HG03378 (cell line): ENCODE measurements at regions not wholly inside any gene's neighbourhood (a gene's known extent, or its start where the extent isn't known, plus 50 kb on each side); places are given as distances from the start of the nearest gene placed in this dataset.
"Not testable (repeated sequence)": the region's sequence is repeated elsewhere in the genome, so short reads cannot be mapped to it uniquely, and the experiment has no call there.

ENCODE experiments used
- ATAC-seq: cut with Tn5 transposase; IDR thresholded peaks from one replicate; pipeline ENCODE4 v1.9.1; 2021; ENCODE audit warnings: mild to moderate bottlenecking, moderate library complexity; ENCODE audit not compliant: unreplicated experiment

GRCh38 chr5:154626876-154627557 lies 128.2 kb upstream of the LARP1 start:
- ATAC-seq: no peak

- ATAC-seq: no peak
Measured at GRCh38 chr5:154625031-154625430, 130.1 kb upstream of the LARP1 start.

- no peak for ATAC-seq
Measured at GRCh38 chr5:154624341-154624740, 130.8 kb upstream of the LARP1 start.

- ATAC-seq: no peak
Measured at GRCh38 chr5:154620411-154620810, 134.8 kb upstream of the LARP1 start.

GRCh38 chr5:154618696-154619095 lies 136.5 kb upstream of the LARP1 start:
- no peak for ATAC-seq

- no peak for ATAC-seq
Measured at GRCh38 chr5:154614595-154614994, 136.6 kb upstream of the HAND1 start.

GRCh38 chr5:154614125-154614524 lies 136.1 kb upstream of the HAND1 start:
- ATAC-seq: no peak

- ATAC-seq: no peak
Measured at GRCh38 chr5:154612666-154613065, 134.6 kb upstream of the HAND1 start.

- ATAC-seq: no peak
Measured at GRCh38 chr5:154611341-154611767, 133.3 kb upstream of the HAND1 start.

GRCh38 chr5:154610321-154611154 lies 132.5 kb upstream of the HAND1 start:
- peak; percentile 79 for ATAC-seq

GRCh38 chr5:154609251-154609650 lies 131.2 kb upstream of the HAND1 start:
- ATAC-seq: no peak

GRCh38 chr5:154608531-154609011 lies 130.5 kb upstream of the HAND1 start:
- no peak for ATAC-seq

- no peak for ATAC-seq
Measured at GRCh38 chr5:154607746-154608145, 129.7 kb upstream of the HAND1 start.

GRCh38 chr5:154606246-154606645 lies 128.2 kb upstream of the HAND1 start:
- no peak for ATAC-seq

- ATAC-seq: no peak
Measured at GRCh38 chr5:154603953-154604679, 126.1 kb upstream of the HAND1 start.

- ATAC-seq: no peak
Measured at GRCh38 chr5:154603485-154603884, 125.5 kb upstream of the HAND1 start.

- ATAC-seq: no peak
Measured at GRCh38 chr5:154603011-154603410, 125.0 kb upstream of the HAND1 start.

GRCh38 chr5:154601014-154601413 lies 123.0 kb upstream of the HAND1 start:
- ATAC-seq: no peak

GRCh38 chr5:154598021-154598420 lies 120.0 kb upstream of the HAND1 start:
- no peak for ATAC-seq

- ATAC-seq: not testable (repeated sequence)
Measured at GRCh38 chr5:154596844-154597243, 118.8 kb upstream of the HAND1 start.

- no peak for ATAC-seq
Measured at GRCh38 chr5:154595662-154596061, 117.6 kb upstream of the HAND1 start.
